ENCODE measurements at regions not wholly inside any gene's neighbourhood (a gene's known extent, or its start where the extent isn't known, plus 50 kb on each side); places are given as distances from the start of the nearest gene placed in this dataset.

DNA sequence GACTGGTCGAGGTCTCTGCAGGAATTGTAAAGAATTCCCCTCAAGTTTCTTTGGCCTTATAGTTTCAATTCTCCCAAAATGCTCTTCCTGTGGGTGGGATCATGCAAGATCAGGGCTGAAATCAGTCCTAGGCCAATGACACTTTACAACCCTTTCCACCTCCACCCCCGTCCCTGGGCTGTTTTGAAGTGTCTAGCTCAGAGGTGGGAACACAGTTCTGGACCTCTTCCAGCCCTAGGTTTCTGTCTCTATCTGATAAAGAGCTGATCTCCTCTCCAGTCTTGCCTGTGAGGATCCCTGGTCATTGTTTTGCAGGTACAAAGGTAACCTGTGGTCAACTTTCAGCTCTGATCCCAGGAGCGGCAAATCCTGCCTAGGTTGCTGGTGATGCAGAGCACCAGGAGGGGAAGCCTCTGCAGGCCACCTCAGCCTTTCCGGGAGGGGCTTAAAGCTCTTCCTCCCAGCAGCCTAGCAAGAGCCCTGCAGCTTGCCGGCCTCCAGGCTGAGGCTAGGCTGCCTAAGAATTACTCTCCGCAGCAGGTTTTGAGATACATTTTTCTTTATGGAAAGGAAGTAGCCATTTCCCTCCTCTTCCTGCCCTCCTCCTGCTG, 69.8 kb upstream of the WIPF1 start:
- DNase-seq, result no peak

DNA sequence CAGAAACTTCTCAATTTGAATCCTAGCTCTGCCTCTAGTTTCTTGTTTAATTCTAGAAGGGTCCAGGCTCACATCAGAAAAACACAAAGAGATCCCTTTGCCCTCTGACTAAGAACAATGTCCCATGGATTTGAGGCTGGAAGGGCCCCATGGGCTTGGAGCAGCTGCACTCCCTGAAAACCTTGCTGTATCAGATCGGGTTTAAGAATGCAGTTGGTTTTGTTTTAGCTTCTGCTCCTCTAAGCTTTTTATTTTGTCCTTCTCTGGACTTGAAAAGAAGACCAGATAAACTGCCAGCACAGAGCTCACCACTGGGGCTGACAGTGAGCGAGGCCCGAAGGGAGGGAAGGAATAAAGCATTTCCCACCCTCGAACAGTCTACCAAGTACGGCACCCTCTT, 69.2 kb upstream of the WIPF1 start:
- no peak for DNase-seq

DNA sequence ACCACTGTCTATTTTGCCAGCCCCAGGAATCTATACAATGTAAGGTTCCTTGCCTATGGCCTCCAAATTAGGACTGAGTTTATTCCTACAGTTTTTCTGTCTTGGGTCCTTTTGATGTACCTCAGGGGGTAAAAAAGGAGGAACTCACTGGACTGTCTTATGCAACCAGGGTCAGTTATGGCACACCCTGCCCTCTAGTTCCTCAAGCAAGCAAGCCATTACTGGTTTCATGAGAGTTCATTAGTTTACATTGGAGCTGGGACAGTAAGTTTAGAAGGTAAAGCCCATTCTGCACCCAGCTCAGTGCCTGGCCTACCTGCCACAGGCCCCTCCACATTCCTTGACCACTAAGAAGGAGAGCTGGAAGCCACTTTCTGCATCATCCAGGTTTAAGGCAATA, 68.7 kb upstream of the WIPF1 start:
- DNase-seq, result peak in 1 of 2 donors; percentile 26

DNA sequence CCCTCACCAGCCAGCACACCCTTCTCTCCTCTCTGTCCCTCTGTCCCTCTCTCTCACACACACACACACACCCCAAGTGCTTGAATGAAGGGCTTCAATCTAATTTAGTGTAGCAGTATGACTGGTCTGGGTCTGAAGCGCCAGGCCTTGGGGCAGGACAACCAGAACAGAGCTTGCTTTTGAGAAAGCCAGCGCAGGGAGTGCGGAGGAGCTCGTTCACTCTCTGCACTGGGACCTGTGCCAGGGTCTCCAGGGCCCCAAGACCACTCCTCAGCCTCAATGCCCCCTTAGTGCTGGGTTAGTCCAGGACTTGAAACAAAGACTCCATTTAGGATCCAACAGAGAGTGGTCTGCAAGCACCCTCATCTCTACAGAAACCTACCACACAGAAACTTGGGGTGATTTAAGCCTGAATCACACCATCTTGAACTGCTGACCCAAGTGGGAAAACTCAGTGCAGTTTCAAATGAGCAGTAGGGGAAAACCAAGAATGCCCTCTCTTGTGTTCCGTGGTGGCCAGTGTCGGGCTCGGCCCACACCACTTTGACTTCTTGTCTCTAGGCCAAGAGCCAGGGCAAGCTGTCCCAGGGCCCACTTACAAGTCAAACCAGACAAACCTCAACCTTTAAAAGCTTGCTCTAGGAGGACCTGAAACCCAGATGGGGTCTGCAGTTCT, 66.6 kb upstream of the WIPF1 start:
- DNase-seq, result no peak

DNA sequence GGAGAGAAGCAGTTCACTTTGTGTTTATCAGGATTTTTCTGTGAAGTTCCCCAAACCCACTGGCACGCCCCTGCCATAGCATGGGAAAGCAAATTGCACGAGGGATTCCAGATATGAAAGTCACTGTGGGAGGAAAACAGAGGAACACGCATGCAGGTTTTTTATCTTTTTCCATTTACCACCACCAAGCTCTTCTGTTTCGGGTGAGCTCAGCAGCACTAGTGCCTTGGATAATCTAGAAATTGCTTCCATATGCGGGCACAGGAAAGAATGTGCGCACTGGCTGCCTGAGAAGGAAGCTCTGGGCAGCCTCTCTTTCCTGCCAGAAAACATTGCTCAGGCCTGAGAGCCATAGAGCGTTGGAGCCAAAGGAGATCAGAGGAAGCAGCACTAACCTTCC, 65.9 kb upstream of the WIPF1 start:
- DNase-seq, result no peak

DNA sequence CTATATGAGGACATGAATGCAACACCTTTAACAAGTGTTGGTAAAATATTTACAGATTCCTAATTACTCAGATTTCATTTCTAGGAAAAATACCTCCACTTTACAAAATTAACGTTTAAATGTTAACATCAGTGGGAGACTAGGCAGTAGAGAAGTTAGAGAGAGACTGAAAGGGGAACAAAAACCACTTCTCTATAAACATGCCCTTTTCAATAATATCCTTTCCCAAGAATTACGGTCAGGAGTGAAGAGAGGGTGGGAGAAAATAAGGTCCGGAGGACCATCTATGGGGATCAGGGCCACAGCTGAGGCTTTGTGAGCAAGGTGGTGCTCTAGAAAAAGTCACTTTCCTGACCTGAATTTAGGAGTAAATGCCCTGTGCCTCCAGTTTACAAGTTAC, 65.3 kb upstream of the WIPF1 start:
- DNase-seq, result no peak

DNA sequence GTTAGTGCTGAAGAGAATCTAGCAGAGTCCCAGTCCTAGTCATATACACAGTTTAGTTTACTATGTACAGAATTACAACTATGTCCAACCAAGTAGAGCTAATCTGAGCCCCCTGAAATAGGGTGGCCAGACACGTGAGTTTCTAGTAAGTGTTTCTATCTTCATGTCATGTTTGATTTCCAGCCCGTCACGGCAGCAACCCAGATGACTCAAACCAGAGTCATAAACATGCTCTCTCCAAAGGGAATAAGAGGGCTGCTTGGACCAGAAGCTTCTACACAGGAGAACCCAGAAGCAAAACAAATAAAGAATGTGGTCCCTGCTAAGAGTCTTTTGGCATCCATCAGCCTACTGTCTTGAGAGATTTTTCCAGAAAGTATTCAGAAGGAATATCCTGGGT, 64.9 kb upstream of the WIPF1 start:
- DNase-seq, result no peak

DNA sequence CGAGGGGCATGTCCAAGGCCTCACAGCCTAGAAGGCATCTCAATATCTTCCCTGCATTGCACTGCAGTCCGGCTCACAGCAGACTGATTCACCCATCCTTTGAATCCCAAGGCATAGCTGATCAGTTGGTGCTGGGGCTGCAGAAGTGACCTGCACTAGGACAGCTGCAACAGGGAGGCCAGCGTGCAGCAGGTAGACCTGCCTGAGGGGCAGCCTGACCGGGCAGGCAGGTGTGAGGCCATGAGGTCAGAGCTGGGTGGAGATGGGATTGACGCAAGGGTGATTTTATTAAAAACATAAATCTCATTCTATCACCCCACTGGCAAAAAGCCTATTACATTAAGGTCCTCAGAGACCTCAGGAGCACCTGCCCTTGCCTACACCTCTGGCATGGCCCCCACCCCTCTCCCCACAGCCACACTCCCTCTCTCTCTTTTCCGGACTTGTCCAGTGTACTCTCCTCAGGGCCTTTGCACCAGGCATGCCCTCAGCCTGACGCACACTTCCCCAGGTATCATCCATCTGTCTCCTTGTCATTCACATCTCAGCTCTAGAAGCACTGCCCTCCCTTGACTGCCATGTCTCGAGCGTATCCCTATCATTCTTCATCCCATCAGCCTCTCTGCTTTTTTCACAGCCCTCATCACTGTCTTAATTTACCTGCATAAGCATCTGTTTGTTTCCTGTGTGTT, 63.5 kb upstream of the WIPF1 start:
- DNase-seq, result no peak

DNA sequence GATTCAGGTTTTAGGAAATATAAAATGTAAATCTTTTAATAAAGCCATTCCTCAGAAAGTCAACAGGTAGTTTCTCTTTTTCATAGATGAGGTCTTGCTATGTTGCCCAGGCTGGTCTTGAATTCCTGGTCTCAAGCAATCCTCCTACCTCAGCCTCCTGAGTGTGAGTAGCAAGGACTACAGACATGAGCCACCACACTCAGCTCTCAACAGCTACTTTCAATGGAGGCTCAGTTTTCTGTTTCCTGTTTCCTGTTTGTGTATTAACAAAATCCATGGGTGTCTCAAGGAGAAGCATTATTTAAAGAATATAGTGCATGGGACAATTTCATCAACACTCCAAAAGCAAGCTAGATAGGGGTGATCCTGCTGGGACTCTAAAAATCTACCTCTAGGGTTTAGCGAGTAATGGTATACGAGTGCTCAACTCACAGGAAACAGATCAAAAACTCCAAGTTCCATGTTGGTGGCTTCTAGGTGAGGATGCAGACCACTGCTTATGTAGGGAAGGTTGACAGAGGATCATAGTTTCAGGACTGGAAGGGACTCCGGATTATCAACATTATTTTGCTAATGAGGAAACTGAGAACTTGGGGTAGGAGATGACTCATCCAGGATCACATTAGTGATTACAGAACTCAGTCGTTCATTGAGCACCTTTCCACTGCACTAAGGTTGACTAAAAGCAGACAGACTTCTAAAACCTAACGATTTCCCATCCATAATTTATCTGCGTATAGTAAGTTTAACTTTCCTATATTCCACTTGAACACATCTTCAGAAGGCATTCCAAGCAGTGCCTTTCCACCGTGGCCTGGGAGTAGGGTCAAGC, 61.7 kb upstream of the WIPF1 start:
- DNase-seq, result no peak

DNA sequence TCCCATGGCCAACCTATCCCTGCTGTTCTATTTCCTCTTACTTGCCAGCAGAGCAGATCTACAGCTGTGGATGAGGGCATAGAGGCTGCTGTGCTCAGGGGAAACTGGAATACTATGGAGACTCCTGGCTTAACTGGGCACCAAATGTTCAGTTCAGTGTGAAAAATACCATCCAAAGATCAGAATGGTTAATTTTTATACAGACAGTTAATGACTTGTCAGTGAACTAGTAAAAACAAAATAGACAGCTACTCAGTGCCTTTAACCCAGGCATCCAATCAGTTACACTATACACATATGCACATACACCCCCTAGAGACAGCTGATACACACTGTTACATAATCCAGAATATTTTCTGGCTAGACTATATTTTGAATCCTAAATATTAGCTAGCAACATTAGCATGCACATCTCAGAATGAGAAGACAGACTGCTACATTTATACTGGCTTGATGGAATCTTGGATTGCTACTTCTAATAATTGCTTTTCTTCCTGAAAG, 59.1 kb upstream of the WIPF1 start:
- DNase-seq, result no peak

DNA sequence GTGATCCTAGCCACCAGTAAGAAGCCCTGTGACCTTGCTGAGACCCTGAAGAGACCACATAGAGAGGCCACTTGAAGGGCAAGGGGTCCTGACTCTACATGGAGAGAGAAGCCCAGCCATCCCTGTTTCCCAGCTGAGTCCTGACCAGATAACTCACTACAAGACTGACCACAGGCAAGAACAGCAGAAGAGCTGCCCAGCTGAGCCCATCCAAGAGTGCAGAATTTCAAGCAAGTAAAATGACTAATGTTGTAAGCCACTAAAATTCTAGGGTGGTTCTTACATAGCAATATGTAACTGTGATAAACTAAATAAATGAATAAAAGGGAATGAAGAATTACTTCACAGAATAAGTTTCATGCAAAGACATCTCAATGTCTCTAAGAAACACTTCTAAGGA, 58.4 kb upstream of the WIPF1 start:
- DNase-seq, result no peak

DNA sequence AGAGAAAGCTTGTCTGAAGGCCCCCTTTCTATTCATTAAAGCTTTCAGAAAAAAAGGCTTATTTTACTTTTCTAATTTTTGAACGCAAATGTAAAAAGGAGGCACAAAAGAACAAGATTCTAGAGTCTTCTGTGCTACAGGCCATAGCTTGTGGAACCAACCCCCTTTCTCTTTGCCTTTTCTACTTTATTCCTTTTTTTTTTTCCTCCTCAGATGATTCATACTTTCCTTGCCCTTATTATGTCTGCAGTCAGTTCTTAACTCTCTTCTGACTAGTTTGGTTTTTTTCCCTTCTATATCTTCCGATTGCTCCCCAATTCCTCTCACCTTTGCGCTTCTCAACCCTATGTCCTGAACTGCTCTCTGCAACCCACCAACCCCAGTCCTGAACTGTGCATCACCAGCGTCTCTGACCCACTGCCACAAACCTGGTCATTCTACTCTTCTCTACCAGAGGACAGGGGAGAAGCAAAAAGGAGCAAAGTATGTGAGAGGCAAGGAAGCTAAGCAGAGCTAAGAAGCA, 56.9 kb upstream of the WIPF1 start:
- no peak for DNase-seq

DNA sequence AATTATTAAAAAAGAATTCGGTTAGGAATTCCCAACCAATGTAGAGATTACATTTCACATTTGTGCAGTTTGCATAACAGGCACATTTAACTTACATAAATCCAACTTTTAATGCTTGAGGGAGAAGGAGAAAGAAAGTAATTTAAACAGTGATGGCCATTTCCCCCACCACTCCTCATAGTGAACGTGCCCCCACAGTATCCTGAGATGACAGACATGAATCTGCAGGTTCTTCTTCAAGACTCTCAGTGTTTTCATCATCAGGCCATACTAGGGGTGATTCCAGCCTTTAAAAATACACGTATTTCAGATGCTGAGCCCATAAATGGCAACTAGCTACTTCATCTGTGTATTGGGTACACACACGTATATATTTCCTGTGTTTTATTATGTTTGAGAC, 51.3 kb upstream of the WIPF1 start:
- DNase-seq, result no peak
